GM18858 (cell line): ENCODE measurements at regions not wholly inside any gene's neighbourhood (a gene's known extent, or its start where the extent isn't known, plus 50 kb on each side); places are given as distances from the start of the nearest gene placed in this dataset.

Experiments
- ATAC-seq: cut with Tn5 transposase; IDR thresholded peaks from one replicate; pipeline ENCODE4 v1.9.1; 2021; ENCODE audit not compliant: unreplicated experiment

GRCh38 chr11:121699801-121700200, 247.0 kb upstream of the SORL1-AS1 start:
- ATAC-seq: no peak

GRCh38 chr11:121696931-121697670, 244.3 kb upstream of the SORL1-AS1 start:
- ATAC-seq: no peak

DNA sequence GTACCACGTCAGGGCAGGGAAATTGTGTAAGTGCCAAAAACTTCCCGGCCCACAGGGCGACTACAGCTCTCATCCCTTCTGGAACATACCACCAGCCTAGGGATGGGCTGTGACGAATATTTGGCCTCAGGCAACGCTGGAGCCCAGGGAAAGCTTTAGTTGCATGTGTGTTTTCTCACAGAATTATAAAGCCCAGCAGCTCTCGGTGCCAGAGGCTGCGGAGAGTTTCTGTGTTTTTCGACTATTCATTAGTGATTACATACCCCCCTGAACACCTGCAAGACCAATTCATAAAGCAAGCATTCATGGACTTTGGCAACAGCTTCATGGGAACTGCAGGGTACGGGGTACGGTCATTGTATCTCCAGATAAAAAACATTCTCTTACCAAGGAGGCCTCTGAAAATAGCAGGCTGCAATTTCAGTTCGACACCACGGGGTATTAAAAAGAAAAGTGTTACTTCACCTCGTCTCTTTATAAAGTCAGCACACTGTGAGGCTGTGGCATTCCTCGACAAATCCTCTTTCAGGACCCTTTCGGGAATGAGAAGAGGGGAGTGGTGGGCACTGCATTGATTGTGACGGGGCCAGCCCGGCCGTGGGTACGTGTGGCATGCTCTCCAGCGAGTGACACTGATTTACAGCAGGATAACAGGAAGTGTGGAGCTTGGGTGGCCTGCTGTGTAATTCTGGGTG, 243.6 kb upstream of the SORL1-AS1 start:
- ATAC-seq: no peak

DNA sequence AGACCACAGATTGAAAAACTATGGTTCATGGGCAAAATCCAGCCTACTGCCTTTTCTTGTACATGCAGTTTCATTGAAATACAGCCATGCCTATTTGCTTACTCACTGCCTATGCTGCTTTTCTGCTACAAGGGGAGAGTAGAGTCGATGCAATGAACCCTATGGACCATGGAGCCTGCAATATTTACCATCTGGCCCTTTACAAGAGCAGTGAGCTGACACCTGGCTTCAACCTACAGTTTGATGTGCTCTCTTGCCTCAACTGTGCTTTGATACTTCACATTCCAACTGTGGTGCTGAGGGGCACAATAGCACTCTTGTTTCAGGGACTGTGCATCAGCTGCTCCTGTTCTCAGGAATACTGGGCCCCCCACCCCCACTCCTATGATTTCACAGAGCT, 239.5 kb upstream of the SORL1-AS1 start:
- ATAC-seq: no peak

- no peak for ATAC-seq
Observed at GRCh38 chr11:121688860-121689614, 236.3 kb upstream of the SORL1-AS1 start.

GRCh38 chr11:121688055-121688491, 235.3 kb upstream of the SORL1-AS1 start:
- ATAC-seq: no peak

DNA sequence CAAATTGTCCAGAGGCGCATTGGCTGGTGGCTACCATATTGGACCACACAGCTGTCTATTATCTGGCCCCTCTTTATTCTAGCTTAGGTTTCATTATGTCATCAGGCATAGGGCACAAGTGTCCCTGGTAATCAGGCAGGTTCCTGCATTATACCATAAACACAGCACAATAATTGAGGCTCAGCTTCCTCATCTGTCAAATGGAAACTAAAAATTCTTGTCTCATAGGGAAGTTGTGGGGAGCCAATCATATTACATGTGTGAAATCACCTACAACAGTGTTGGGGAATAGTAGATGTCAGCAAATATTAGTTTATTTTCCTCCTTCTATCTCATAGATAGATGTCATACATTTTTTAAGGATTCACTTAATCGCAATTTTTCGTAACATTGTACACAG, 231.0 kb upstream of the SORL1-AS1 start:
- ATAC-seq: no peak
